ENCODE measurements at regions not wholly inside any gene's neighbourhood (a gene's known extent, or its start where the extent isn't known, plus 50 kb on each side); places are given as distances from the start of the nearest gene placed in this dataset.

DNA sequence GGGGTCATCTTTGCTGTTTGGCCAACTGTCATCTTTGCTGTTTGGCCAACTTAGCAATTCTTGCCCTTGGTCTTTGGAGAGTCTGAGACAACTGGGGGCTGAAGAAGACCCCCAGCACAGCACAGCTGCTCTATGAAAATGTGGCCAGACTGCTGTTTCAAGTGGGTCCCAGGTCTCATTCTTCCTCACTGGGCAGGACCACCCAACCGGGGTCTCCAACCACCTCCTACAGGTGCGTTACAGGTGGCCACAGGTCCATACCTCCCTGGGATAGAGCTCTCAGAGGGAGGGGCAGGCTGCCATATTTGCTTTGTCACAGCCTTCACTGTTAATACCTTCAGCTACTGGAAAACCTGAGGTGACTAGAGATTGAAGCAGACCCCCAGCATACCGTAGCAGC lies 82.1 kb upstream of the TCEAL2 start:
- 78% methylated on average over 3 of the region's 3 CpGs; no CpG with 5 or more reads in 1 of the 2 experiments for WGBS, 2 experiments (ENCODE audit: insufficient coverage in 1 of 2, insufficient read length in 1 of 2)
- no peaks in the 10 kb centered on the region for H3K36me3 ChIP-seq (ENCODE audit: control insufficient read depth, insufficient read depth, low read length)
- Mint-ChIP-seq H3K9me3 (peaks cover 72% of the 10 kb centered on the region), H3K36me3 (ENCODE audit: low read depth) (no peaks in the 10 kb centered on the region), H3K4me3 (no peak overlapping the region), H3K4me1 (no peaks in the 10 kb centered on the region), H3K27ac (no peak overlapping the region), H3K27me3 (ENCODE audit: insufficient read depth) (no peaks in the 10 kb centered on the region)
- H3K27ac ChIP-seq (ENCODE audit: low read depth, low read length), result no peak overlapping the region
- no peaks in the 10 kb centered on the region for H3K27me3 ChIP-seq (ENCODE audit: control insufficient read depth, insufficient read depth, low read length, poor library complexity, severe bottlenecking)
- H3K4me3 ChIP-seq (ENCODE audit: low read length), result no peak overlapping the region
- no peaks in the 10 kb centered on the region for H3K9me3 ChIP-seq (ENCODE audit: control insufficient read depth, low read length)
- TF ChIP-seq CTCF (conservative IDR thresholded peaks at IDR 0.05), result no peak
- H3K4me1 ChIP-seq (ENCODE audit: control insufficient read depth, insufficient read depth, low read length), result no peaks in the 10 kb centered on the region
- DNase-seq, result no peak
- no peak overlapping the region for H3K9ac ChIP-seq (ENCODE audit: extremely low read depth, low read length, poor library complexity, severe bottlenecking)

DNA sequence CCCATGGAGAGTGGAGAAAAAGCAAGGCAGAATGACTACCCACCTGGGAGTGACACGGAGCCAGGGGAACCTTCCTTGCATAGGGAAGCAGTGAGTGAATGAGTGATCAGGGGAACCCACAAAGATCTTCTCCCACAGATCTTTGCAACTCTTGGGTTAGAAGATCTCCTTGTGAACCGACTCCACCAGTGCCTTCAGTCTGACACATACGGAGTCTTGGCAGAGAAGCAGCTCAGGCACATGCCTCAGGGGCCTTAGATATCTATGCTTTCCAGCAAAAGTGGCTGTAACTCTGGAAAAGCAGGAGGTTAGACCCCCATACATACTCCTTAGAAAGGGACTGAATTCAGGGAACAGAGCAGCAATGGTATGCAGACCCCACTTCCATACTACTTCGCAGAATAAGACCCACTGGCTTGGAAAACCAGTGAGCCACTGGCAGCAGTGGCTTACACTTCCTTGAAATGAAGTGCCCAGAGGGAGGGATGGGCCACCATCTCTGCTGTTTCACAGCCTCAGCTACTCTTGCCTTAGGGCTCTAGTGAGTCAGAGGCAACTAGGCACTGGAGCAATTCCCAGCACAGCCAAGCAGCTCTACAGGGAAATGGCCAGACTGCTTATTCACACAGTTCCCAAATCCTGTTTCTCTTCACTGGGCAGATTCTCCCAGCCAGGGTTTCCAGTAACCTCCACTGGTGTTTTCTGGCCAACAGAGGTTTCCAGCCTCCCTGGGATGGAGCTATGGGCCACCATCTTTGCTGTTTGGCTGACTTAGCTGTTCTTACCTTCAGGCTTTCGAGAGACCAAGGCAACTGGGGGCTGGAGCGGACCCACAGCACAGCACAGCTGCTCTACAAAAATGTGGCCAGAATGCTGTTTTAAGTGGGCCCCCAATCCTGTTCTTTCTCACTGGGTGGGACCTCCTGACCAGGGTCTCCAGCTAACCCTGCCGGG lies 82.8 kb upstream of the TCEAL2 start:
- WGBS, 2 experiments (ENCODE audit: insufficient coverage in 1 of 2, insufficient read length in 1 of 2), result 80 to 86% methylated on average over 1 to 7 of the region's 7 CpGs
- Mint-ChIP-seq H3K9me3 (peaks cover 76% of the 10 kb centered on the region), H3K4me1 (no peaks in the 10 kb centered on the region)

GRCh38 chrX:102029026-102029425 lies 96.5 kb upstream of the TCEAL2 start:
- Mint-ChIP-seq H3K27me3 (ENCODE audit: insufficient read depth) (no peaks in the 10 kb centered on the region), H3K9me3 (peaks cover 97% of the 10 kb centered on the region), H3K36me3 (ENCODE audit: low read depth) (no peaks in the 10 kb centered on the region), H3K4me1 (no peaks in the 10 kb centered on the region), H3K4me3 (no peak overlapping the region), H3K27ac (no peak overlapping the region)
- H3K9me3 ChIP-seq (ENCODE audit: control insufficient read depth, low read length), result no peaks in the 10 kb centered on the region
- H3K36me3 ChIP-seq (ENCODE audit: control insufficient read depth, insufficient read depth, low read length), result no peaks in the 10 kb centered on the region
- WGBS, 2 experiments (ENCODE audit: insufficient coverage in 1 of 2, insufficient read length in 1 of 2), result 74 to 100% methylated on average over 1 to 2 of the region's 2 CpGs
- no peaks in the 10 kb centered on the region for H3K27me3 ChIP-seq (ENCODE audit: control insufficient read depth, insufficient read depth, low read length, poor library complexity, severe bottlenecking)
- no peak for DNase-seq
- no peak overlapping the region for H3K4me3 ChIP-seq (ENCODE audit: low read length)
- no peak overlapping the region for H3K27ac ChIP-seq (ENCODE audit: low read depth, low read length)
- TF ChIP-seq CTCF (conservative IDR thresholded peaks at IDR 0.05), result no peak
- H3K9ac ChIP-seq (ENCODE audit: extremely low read depth, low read length, poor library complexity, severe bottlenecking), result no peak overlapping the region
- H3K4me1 ChIP-seq (ENCODE audit: control insufficient read depth, insufficient read depth, low read length), result no peaks in the 10 kb centered on the region

More for the DNA sequence above, 82.8 kb upstream of the TCEAL2 start:
- H3K4me3 ChIP-seq (ENCODE audit: low read length), result no peak overlapping the region
- H3K36me3 ChIP-seq (ENCODE audit: control insufficient read depth, insufficient read depth, low read length), result no peaks in the 10 kb centered on the region
- Mint-ChIP-seq H3K27me3 (ENCODE audit: insufficient read depth) (peaks cover 2% of the 10 kb centered on the region), H3K27ac (no peak overlapping the region), H3K36me3 (ENCODE audit: low read depth) (no peaks in the 10 kb centered on the region), H3K4me3 (no peak overlapping the region)
- no peaks in the 10 kb centered on the region for H3K4me1 ChIP-seq (ENCODE audit: control insufficient read depth, insufficient read depth, low read length)
- no peak overlapping the region for H3K9ac ChIP-seq (ENCODE audit: extremely low read depth, low read length, poor library complexity, severe bottlenecking)
- H3K9me3 ChIP-seq (ENCODE audit: control insufficient read depth, low read length), result no peaks in the 10 kb centered on the region
- TF ChIP-seq CTCF (conservative IDR thresholded peaks at IDR 0.05), result no peak
- H3K27me3 ChIP-seq (ENCODE audit: control insufficient read depth, insufficient read depth, low read length, poor library complexity, severe bottlenecking), result no peaks in the 10 kb centered on the region
- no peak overlapping the region for H3K27ac ChIP-seq (ENCODE audit: low read depth, low read length)
- no peak for DNase-seq
